ENCODE measurements at regions not wholly inside any gene's neighbourhood (a gene's known extent, or its start where the extent isn't known, plus 50 kb on each side); places are given as distances from the start of the nearest gene placed in this dataset.

DNA sequence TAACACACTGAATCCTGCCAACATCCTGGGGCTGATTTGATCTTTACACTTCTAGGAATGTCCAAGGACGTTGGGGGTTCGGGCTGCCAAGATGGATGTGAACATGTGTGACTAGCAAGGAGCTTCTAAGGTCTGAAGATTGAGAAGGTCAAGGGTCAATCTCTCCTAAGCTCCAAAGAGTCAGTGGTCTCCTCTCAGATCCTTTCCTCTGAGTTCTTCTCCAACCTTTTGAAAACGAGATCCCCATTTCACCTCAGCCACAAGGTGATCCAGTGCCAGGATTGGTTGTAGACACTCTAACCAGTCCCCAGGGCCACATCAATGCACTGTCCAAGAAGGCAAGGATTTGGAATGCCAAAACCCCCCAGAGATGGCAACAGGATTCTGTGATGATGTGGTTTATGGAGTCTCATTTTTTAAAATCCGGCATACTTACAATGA, 266.8 kb downstream of the NDUFS4 start:
- Histone ChIP-seq H3K27ac (ENCODE audit: low read depth, low read length) (no peak overlapping the region), H2BK5ac (ENCODE audit: low read depth, low read length) (no peak overlapping the region), H3K23me2 (ENCODE audit: low read depth, low read length) (no peaks in the 10 kb centered on the region), H3K4me2 (ENCODE audit: insufficient read depth in 1 of 2, low read depth in 2 of 2, low read length in 2 of 2) (no peak overlapping the region), H2BK20ac (ENCODE audit: low read length) (no peak overlapping the region), H3K4me3 (ENCODE audit: extremely low read depth in 1 of 4, insufficient read depth in 2 of 4, low read depth in 3 of 4, low read length in 4 of 4) (no peak overlapping the region), H3K56ac (replicated peaks; ENCODE audit: insufficient read length, low read depth, low read length) (no peak overlapping the region), H3K9ac (replicated peaks in 1 of 4; ENCODE audit: extremely low read depth in 1 of 4, low read depth in 3 of 4, low read length in 3 of 4) (no peak overlapping the region), H3K23ac (ENCODE audit: insufficient read length) (no peak overlapping the region), H4K5ac (ENCODE audit: insufficient read length, low read depth, low read length) (no peak overlapping the region), H3K9me3 (ENCODE audit: insufficient read depth in 2 of 2, low read depth in 1 of 2, low read length in 1 of 2) (peaks cover 2 to 8% of the 10 kb centered on the region in 2 experiments; a peak in 2 of 4 replicates), H3K18ac (ENCODE audit: extremely low read depth, low read length) (no peak overlapping the region), H4K8ac (ENCODE audit: extremely low read depth, insufficient read depth, low read length) (no peak overlapping the region), H3K36me3 (ENCODE audit: control insufficient read depth in 2 of 4, insufficient read depth in 4 of 4, low read length in 3 of 4) (peaks cover 0 to 2% (median 0%) of the 10 kb centered on the region in 4 experiments; a peak in 1 of 8 replicates), H2BK12ac (ENCODE audit: low read depth, low read length) (no peak overlapping the region), H3K14ac (ENCODE audit: insufficient read length) (no peak overlapping the region), H2AK5ac (ENCODE audit: low read depth, low read length) (no peak overlapping the region), H2BK15ac (ENCODE audit: low read length) (no peak overlapping the region), H3K79me2 (ENCODE audit: control insufficient read depth in 1 of 2, insufficient read depth in 2 of 2, low read length in 2 of 2) (no peaks in the 10 kb centered on the region), H3K79me1 (ENCODE audit: low read depth, low read length) (no peaks in the 10 kb centered on the region), H2AFZ (ENCODE audit: low read length) (no peak overlapping the region), H2BK120ac (replicated peaks; ENCODE audit: low read depth, low read length) (no peak overlapping the region), H4K91ac (replicated peaks; ENCODE audit: insufficient read length, low read length) (no peak overlapping the region), H3K27me3 (replicated peaks in 1 of 4; ENCODE audit: control insufficient read depth in 3 of 4, extremely low read depth in 1 of 4, insufficient read depth in 3 of 4, low read length in 3 of 4) (no peaks in the 10 kb centered on the region), H4K20me1 (replicated peaks in 1 of 2; ENCODE audit: control insufficient read depth in 1 of 2, insufficient read depth in 2 of 2, low read length in 2 of 2) (no peaks in the 10 kb centered on the region), H3K4me1 (replicated peaks in 1 of 4; ENCODE audit: control insufficient read depth in 3 of 4, insufficient read depth in 4 of 4, low read length in 3 of 4) (no peaks in the 10 kb centered on the region), H3K4ac (replicated peaks; ENCODE audit: insufficient read length, low read depth, low read length) (no peak overlapping the region)
- POLR2A ChIA-PET (ENCODE audit: partially characterized antibody): no interaction called here
- FAIRE-seq (no peak), DNase-seq (ENCODE audit: low read depth in 1 of 2, low spot score in 2 of 2) (no peak)
- TF ChIP-seq TAF1 (IDR thresholded peaks at IDR 0.05; ENCODE audit: low read depth, low read length): no peak
- no peak for TF ChIP-seq SP4 (IDR thresholded peaks at IDR 0.05; ENCODE audit: low read length)
- no peak for TF ChIP-seq RBBP5 (IDR thresholded peaks at IDR 0.05; ENCODE audit: borderline replicate concordance, low read depth, low read length)
- TF ChIP-seq SRF (IDR thresholded peaks at IDR 0.05; ENCODE audit: low read depth, low read length): no peak
- TF ChIP-seq SIX5 (IDR thresholded peaks at IDR 0.05; ENCODE audit: low read depth, low read length): no peak
- no peak for TF ChIP-seq EP300 (IDR thresholded peaks at IDR 0.05; ENCODE audit: borderline replicate concordance in 1 of 2, low read depth in 2 of 2, low read length in 2 of 2)
- TF ChIP-seq CBX8 (IDR thresholded peaks at IDR 0.05; ENCODE audit: borderline replicate concordance, low read depth, low read length): no peak
- no peak for TF ChIP-seq TEAD4 (IDR thresholded peaks at IDR 0.05; ENCODE audit: low read depth, low read length)
- TF ChIP-seq, protein P1, sequence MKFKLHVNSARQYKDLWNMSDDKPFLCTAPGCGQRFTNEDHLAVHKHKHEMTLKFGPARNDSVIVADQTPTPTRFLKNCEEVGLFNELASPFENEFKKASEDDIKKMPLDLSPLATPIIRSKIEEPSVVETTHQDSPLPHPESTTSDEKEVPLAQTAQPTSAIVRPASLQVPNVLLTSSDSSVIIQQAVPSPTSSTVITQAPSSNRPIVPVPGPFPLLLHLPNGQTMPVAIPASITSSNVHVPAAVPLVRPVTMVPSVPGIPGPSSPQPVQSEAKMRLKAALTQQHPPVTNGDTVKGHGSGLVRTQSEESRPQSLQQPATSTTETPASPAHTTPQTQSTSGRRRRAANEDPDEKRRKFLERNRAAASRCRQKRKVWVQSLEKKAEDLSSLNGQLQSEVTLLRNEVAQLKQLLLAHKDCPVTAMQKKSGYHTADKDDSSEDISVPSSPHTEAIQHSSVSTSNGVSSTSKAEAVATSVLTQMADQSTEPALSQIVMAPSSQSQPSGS (IDR thresholded peaks at IDR 0.05; ENCODE audit: low read length): no peak
- TF ChIP-seq CREB1 (IDR thresholded peaks at IDR 0.05): no peak
- 96% methylated on average over 4 of the region's 4 CpGs; no CpG with 5 or more reads in 1 of the 2 experiments for WGBS, 2 experiments (ENCODE audit: extremely low coverage in 1 of 2, insufficient coverage in 1 of 2, insufficient read length in 1 of 2, insufficient replicate concordance in 2 of 2, low coverage in 1 of 2, low lambda C conversion rate in 2 of 2, missing lambda C conversion rate in 1 of 2)
- CTCF ChIA-PET (ENCODE audit: partially characterized antibody): interaction anchor here (1.3 to 2.1 kb wide), 3 partner anchors 9 to 12 kb away, joined by 4 to 6 read pairs (median 6); no protein-coding TSS in a partner anchor
